Activated CD4-positive, alpha-beta T cell treated with anti-CD3 and anti-CD28 coated beads, Interleukin-2, amount 50 U/mL, for 4 hours (primary cell): ENCODE measurements at regions not wholly inside any gene's neighbourhood (a gene's known extent, or its start where the extent isn't known, plus 50 kb on each side); places are given as distances from the start of the nearest gene placed in this dataset.

Experiments used
- DNase-seq, 2 experiments: peaks; one replicate each; pipeline ENCODE4 v3.0.0-alpha.2; 2020

GRCh38 chr4:27534488-27534887 lies 673.8 kb downstream of the STIM2 start:
- no peak for DNase-seq

- DNase-seq, result no peak
Measured at GRCh38 chr4:27568236-27568951, 707.8 kb downstream of the STIM2 start.

GRCh38 chr4:27568952-27569319 lies 708.3 kb downstream of the STIM2 start:
- no peak for DNase-seq

GRCh38 chr4:27574743-27575142 lies 714.1 kb downstream of the STIM2 start:
- DNase-seq, result no peak

GRCh38 chr4:27577951-27578350 lies 717.3 kb downstream of the STIM2 start:
- no peak for DNase-seq

- DNase-seq, result no peak
Measured at GRCh38 chr4:27592738-27593137, 732.1 kb downstream of the STIM2 start.

GRCh38 chr4:27594922-27595321 lies 734.3 kb downstream of the STIM2 start:
- DNase-seq, result no peak

- DNase-seq, result no peak
Measured at GRCh38 chr4:27595571-27596360, 735.1 kb downstream of the STIM2 start.

GRCh38 chr4:27602172-27602571 lies 741.5 kb downstream of the STIM2 start:
- DNase-seq, result no peak

- no peak for DNase-seq
Measured at GRCh38 chr4:27604692-27605091, 744.1 kb downstream of the STIM2 start.

- no peak for DNase-seq
Measured at GRCh38 chr4:27616166-27616565, 755.5 kb downstream of the STIM2 start.

GRCh38 chr4:27619435-27619834 lies 758.8 kb downstream of the STIM2 start:
- DNase-seq, result no peak

GRCh38 chr4:27620886-27621285 lies 760.2 kb downstream of the STIM2 start:
- no peak for DNase-seq

- no peak for DNase-seq
Measured at GRCh38 chr4:27624749-27625148, 764.1 kb downstream of the STIM2 start.

- no peak for DNase-seq
Measured at GRCh38 chr4:27628609-27629008, 768.0 kb downstream of the STIM2 start.

- DNase-seq, result no peak
Measured at GRCh38 chr4:27629532-27630225, 769.0 kb downstream of the STIM2 start.

GRCh38 chr4:27635936-27636913 lies 775.6 kb downstream of the STIM2 start:
- DNase-seq, result no peak

- DNase-seq, result no peak
Measured at GRCh38 chr4:27638163-27638915, 777.7 kb downstream of the STIM2 start.

GRCh38 chr4:27643101-27643500 lies 782.5 kb downstream of the STIM2 start:
- no peak for DNase-seq

- no peak for DNase-seq
Measured at GRCh38 chr4:27648416-27648815, 787.8 kb downstream of the STIM2 start.

- no peak for DNase-seq
Measured at GRCh38 chr4:27662426-27662825, 801.8 kb downstream of the STIM2 start.

GRCh38 chr4:27666943-27667342 lies 806.3 kb downstream of the STIM2 start:
- DNase-seq, result no peak
